ENCODE measurements at regions not wholly inside any gene's neighbourhood (a gene's known extent, or its start where the extent isn't known, plus 50 kb on each side); places are given as distances from the start of the nearest gene placed in this dataset.

GRCh38 chr5:14925326-14925725, 53.7 kb upstream of the ANKH start:
- no peak overlapping the region for H4K5ac ChIP-seq (ENCODE audit: low read depth, low read length)
- H4K20me1 ChIP-seq (ENCODE audit: insufficient read depth, low read length) = no peaks in the 10 kb centered on the region
- H2BK120ac ChIP-seq (ENCODE audit: low read depth, low read length) = peak overlapping the region; percentile 97; the same call in 1 of the 2 replicates
- H3K23ac ChIP-seq (ENCODE audit: low read depth, low read length) = no peak overlapping the region; the same call in 1 of the 2 replicates
- dilution Hi-C loops (cut with HindIII; ENCODE audit: low sequenced_read_pairs, unreplicated experiment) (no loop called here), intact Hi-C loops (cut with micrococcal nuclease) (loop anchor here (1.0 to 5.0 kb wide), 2 partner anchors 10 to 53 kb away; partner anchors contain the start of gene ANKH), in situ Hi-C loops (cut with MboI; ENCODE audit: low sequenced_read_pairs) (no loop called here)
- no peaks in the 10 kb centered on the region for H3K79me1 ChIP-seq (ENCODE audit: low read depth in 1 of 2, low read length in 2 of 2)
- H3K27ac ChIP-seq (ENCODE audit: insufficient read depth, low read length) = no peak overlapping the region
- no peaks in the 10 kb centered on the region for H3K27me3 ChIP-seq (ENCODE audit: control insufficient read depth, insufficient read depth, low read length)
- 0 out of 2 replicates have a peak overlapping the region, but pooled peaks have one; percentile 1 for H3K14ac ChIP-seq (replicated peaks; ENCODE audit: low read depth, low read length)
- H2AK5ac ChIP-seq (ENCODE audit: low read depth, low read length) = no peak overlapping the region
- H3K9me3 ChIP-seq (ENCODE audit: control insufficient read depth, insufficient read depth, low read length) = no peaks in the 10 kb centered on the region
- no peak overlapping the region for H3K4me3 ChIP-seq (ENCODE audit: insufficient read depth, low read depth, low read length)
- peak overlapping the region; percentile 90; the same call in 1 of the 2 replicates for H2BK20ac ChIP-seq (ENCODE audit: low read depth, low read length)
- no peak overlapping the region for H4K91ac ChIP-seq (ENCODE audit: insufficient read depth, low read depth, low read length)
- DNase-seq (peak; percentile 60), ATAC-seq (ENCODE audit: low read depth) (no peak)
- WGBS, 2 experiments (ENCODE audit: extremely low coverage in 2 of 2, insufficient read length in 1 of 2) = no CpG with 5 or more reads among the region's 3 CpGs
- peaks cover 17% of the 10 kb centered on the region for H3K9me1 ChIP-seq (ENCODE audit: insufficient read depth, low read length)
- H3K36me3 ChIP-seq (ENCODE audit: control insufficient read depth, insufficient read depth, low read length) = no peaks in the 10 kb centered on the region
- H2BK15ac ChIP-seq (ENCODE audit: low read depth, low read length) = 0 out of 3 replicates have a peak overlapping the region, but pooled peaks have one; percentile 32
- no peak overlapping the region for H3K4me2 ChIP-seq (ENCODE audit: low read depth, low read length)
- H2BK5ac ChIP-seq (ENCODE audit: low read depth, low read length, poor library complexity, severe bottlenecking) = peak overlapping the region; percentile 22
- H2AK9ac ChIP-seq (replicated peaks; ENCODE audit: low read depth, low read length, poor library complexity) = no peak overlapping the region
- CTCF ChIA-PET = interaction anchor here (1.1 kb wide), 1 partner anchor 18 kb away, joined by 3 read pairs; no protein-coding TSS in a partner anchor
- peak overlapping the region; percentile 92; the same call in 1 of the 2 replicates for H3K4ac ChIP-seq (ENCODE audit: low read depth, low read length)
- no TSS peak for BruUV-seq (replicated peaks)
- peaks cover 16% of the 10 kb centered on the region for H3K4me1 ChIP-seq (ENCODE audit: control insufficient read depth, insufficient read depth, low read length)
- peak overlapping the region in 1 of 2 experiments; percentile 83; a peak in 2 of 4 replicates for H4K8ac ChIP-seq (ENCODE audit: low read depth in 2 of 2, low read length in 2 of 2)
- H2AFZ ChIP-seq (replicated peaks; ENCODE audit: low read length, poor library complexity) = no peak overlapping the region
- POLR2A ChIA-PET (ENCODE audit: unreplicated experiment) = no interaction called here
- no peak overlapping the region for H3K18ac ChIP-seq (ENCODE audit: low read depth, low read length)
- TF ChIP-seq BHLHE40 (IDR thresholded peaks at IDR 0.05; ENCODE audit: low read depth, low read length) (no peak), RFX5 (IDR thresholded peaks at IDR 0.05; ENCODE audit: low read depth, low read length) (no peak), MAFK (IDR thresholded peaks at IDR 0.05; ENCODE audit: low read depth, low read length) (no peak), CEBPB (IDR thresholded peaks at IDR 0.05; ENCODE audit: low read depth, low read length) (no peak), POLR2A (IDR thresholded peaks at IDR 0.05; ENCODE audit: low read depth, low read length) (no peak), MXI1 (IDR thresholded peaks at IDR 0.05; ENCODE audit: borderline replicate concordance, low read depth, low read length) (no peak), MAZ (IDR thresholded peaks at IDR 0.05; ENCODE audit: borderline replicate concordance, low read depth, low read length) (no peak), CHD1 (IDR thresholded peaks at IDR 0.05; ENCODE audit: low read depth, low read length) (no peak), RCOR1 (IDR thresholded peaks at IDR 0.05; ENCODE audit: insufficient replicate concordance, low read length) (no peak), FOS (IDR thresholded peaks at IDR 0.05; ENCODE audit: low read depth, low read length) (no peak), SMC3 (IDR thresholded peaks at IDR 0.05; ENCODE audit: low read depth, low read length) (no peak), CTCF (conservative IDR thresholded peaks at IDR 0.05; ENCODE audit: low read depth, low read length) (no peak), NFE2L2 (IDR thresholded peaks at IDR 0.05; ENCODE audit: low read depth, low read length) (no peak), RAD21 (IDR thresholded peaks at IDR 0.05; ENCODE audit: low read length) (no peak)
- TF ChIP-seq, protein P1, sequence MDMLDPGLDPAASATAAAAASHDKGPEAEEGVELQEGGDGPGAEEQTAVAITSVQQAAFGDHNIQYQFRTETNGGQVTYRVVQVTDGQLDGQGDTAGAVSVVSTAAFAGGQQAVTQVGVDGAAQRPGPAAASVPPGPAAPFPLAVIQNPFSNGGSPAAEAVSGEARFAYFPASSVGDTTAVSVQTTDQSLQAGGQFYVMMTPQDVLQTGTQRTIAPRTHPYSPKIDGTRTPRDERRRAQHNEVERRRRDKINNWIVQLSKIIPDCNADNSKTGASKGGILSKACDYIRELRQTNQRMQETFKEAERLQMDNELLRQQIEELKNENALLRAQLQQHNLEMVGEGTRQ (IDR thresholded peaks at IDR 0.05; ENCODE audit: low read depth, low read length) = no peak
- TF ChIP-seq, protein P2, sequence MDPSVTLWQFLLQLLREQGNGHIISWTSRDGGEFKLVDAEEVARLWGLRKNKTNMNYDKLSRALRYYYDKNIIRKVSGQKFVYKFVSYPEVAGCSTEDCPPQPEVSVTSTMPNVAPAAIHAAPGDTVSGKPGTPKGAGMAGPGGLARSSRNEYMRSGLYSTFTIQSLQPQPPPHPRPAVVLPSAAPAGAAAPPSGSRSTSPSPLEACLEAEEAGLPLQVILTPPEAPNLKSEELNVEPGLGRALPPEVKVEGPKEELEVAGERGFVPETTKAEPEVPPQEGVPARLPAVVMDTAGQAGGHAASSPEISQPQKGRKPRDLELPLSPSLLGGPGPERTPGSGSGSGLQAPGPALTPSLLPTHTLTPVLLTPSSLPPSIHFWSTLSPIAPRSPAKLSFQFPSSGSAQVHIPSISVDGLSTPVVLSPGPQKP (IDR thresholded peaks at IDR 0.05; ENCODE audit: borderline replicate concordance, low read depth, low read length) = no peak
- no peak overlapping the region for H3K9ac ChIP-seq (ENCODE audit: low read depth, low read length)
- H3K56ac ChIP-seq (ENCODE audit: extremely low read depth, insufficient read depth, low read length) = peak overlapping the region; percentile 21

Measured in IMR-90 (cell line).